ENCODE measurements at regions not wholly inside any gene's neighbourhood (a gene's known extent, or its start where the extent isn't known, plus 50 kb on each side); places are given as distances from the start of the nearest gene placed in this dataset.
A peak's percentile ranks its signal among the peaks of the same experiment; 100 is the strongest.
"Not testable (repeated sequence)": the region's sequence is repeated elsewhere in the genome, so short reads cannot be mapped to it uniquely, and the experiment has no call there.

GRCh38 chr12:14211947-14212387 lies 153.5 kb upstream of the ATF7IP start:
- DNase-seq = no peak
- no peak for TF ChIP-seq GATA1 (IDR thresholded peaks at IDR 0.05; ENCODE audit: low read depth, low read length)
- TF ChIP-seq POLR2A (IDR thresholded peaks at IDR 0.05; ENCODE audit: low read length) = no peak

DNA sequence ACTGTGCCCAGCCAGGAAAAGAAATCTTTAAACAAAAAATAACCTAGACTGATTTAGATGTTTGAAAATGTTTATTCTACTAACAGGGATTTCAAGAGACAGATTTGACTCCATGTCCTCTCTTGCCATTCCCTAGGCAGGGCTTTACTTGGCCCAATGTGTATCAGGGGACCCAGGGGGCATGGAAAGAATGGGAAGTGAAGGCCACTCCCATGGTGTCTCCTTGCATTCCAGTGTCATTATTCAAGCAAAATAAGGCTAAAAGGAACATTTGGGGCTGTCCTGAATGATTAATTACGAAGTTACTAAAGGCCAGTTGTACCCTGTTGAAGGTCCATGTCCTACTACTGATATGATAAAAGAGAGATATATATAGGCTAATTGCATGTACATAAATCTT lies 151.9 kb upstream of the ATF7IP start:
- TF ChIP-seq POLR2A (IDR thresholded peaks at IDR 0.05; ENCODE audit: low read length) (no peak), GATA1 (IDR thresholded peaks at IDR 0.05; ENCODE audit: low read depth, low read length) (no peak)
- no peak for DNase-seq

- no peak for DNase-seq
- TF ChIP-seq GATA1 (IDR thresholded peaks at IDR 0.05; ENCODE audit: low read depth, low read length) (no peak), POLR2A (IDR thresholded peaks at IDR 0.05; ENCODE audit: low read length) (no peak)
Measured at GRCh38 chr12:14214495-14214894, 151.0 kb upstream of the ATF7IP start.

- not testable (repeated sequence) for DNase-seq
Measured at GRCh38 chr12:14215949-14216348, 149.5 kb upstream of the ATF7IP start.

- DNase-seq = peak; percentile 13 to 18
- TF ChIP-seq GATA1 (IDR thresholded peaks at IDR 0.05; ENCODE audit: low read depth, low read length) (no peak), POLR2A (IDR thresholded peaks at IDR 0.05; ENCODE audit: low read length) (no peak)
Measured at GRCh38 chr12:14216405-14217294, 148.8 kb upstream of the ATF7IP start.

DNA sequence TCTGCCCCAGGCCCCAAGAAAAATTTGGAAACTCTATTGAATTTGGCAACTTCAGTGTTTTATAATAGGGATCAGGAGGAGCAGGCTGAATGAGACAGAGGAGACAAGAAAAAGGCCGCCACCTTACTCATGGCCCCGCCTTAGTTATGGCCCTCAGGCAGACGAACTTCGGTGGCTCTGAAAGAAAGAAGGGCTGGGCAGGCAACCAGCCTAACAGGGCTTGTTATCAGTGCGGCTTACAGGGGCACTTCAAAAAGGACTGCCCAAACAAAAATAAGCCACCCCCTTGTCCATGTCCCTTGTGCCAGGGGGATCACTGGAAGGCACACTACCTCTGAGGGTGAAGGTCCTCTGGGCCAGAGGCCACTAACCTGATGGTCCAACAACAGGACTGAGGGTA lies 146.3 kb upstream of the ATF7IP start:
- no peak for TF ChIP-seq GATA1 (IDR thresholded peaks at IDR 0.05; ENCODE audit: low read depth, low read length)
- TF ChIP-seq POLR2A (IDR thresholded peaks at IDR 0.05; ENCODE audit: low read length) = no peak
- DNase-seq = no peak

DNA sequence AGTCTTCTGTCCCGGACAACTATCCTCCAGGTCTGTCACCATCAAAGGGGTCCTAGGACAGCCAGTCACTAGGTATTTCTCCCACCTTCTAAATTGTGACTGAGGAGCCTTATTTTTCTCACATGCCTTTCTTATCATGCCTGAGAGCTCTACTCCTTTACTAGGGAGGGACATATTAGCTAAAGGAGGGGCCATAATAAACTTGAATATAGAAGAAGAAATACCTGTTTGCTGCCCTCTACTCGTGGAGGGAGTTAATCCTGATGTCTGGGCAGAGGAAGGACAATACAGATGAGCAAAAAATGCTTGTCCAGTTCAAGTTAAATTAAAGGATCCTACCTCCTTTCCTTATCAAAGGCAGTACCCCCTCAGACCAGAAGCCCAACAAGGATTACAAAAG lies 145.8 kb upstream of the ATF7IP start:
- DNase-seq = not testable (repeated sequence)

GRCh38 chr12:14225064-14225463 lies 140.4 kb upstream of the ATF7IP start:
- DNase-seq = no peak
- TF ChIP-seq GATA1 (IDR thresholded peaks at IDR 0.05; ENCODE audit: low read depth, low read length) (no peak), POLR2A (IDR thresholded peaks at IDR 0.05; ENCODE audit: low read length) (no peak)

DNA sequence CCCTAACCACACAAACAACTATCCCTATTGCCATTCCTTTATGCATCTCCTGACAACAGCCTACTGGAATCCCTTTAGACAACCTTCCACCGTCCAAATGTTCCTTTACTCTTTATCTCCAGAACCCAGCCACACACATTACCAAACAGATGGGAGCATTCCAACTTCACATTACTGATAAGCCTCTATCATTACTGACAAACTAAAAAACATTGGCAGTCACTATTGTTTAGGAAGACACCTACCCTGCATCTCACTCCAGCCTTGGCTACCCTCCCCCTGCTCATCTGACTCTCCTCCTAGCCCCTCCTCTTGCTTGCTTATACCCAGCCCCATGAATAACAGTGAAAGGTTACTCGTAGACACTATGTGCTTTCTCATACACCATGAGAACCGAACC lies 130.3 kb upstream of the ATF7IP start:
- peak; percentile 20 to 66 for DNase-seq

DNA sequence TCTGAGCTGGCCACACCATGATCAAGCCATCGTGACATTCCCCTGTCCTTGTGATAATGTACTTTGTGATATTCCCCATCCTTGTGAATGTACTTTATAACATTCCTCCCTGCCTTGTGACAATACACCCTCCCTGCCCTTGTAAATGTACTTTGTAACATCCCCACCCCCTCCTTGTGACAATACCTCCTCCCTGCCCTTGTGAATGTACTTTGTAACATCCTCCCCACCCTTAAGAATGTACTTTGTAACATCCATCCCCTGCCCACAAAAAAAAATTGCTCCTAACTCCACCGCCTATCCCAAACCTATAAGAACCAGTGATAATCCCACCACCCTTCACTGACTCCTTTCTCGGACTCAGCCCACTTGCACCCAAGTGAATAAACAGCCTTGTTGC lies 128.8 kb upstream of the ATF7IP start:
- not testable (repeated sequence) for DNase-seq

DNA sequence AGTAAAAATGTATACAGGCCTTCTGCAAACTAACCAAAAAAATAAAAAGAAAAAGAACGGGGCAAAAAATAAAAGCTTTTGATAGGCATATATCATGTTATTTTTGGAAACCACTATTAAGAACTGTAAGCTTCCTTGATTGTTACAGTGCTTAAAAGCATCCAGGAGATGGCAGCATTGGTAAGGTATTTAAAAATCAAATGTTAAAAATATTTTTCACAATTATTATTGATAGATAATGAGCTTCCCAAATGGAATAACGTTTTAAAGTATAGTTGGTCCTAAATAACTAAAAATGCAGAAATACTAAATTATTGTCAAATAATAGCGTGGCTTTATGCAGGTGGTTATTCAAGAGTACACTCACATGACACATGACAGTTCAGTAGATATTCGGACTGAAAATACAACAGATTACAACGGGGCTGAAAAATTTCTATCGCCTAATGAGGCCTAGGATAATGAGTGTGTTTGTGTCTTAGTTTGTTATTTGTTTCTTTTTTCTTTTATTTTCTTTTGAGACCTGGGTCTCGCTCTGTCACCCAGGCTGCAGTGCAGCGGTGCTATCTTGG lies 127.2 kb upstream of the ATF7IP start:
- TF ChIP-seq POLR2A (IDR thresholded peaks at IDR 0.05; ENCODE audit: low read length) = no peak
- TF ChIP-seq GATA1 (IDR thresholded peaks at IDR 0.05; ENCODE audit: low read depth, low read length) = no peak
- peak; percentile 20 to 52 for DNase-seq

DNA sequence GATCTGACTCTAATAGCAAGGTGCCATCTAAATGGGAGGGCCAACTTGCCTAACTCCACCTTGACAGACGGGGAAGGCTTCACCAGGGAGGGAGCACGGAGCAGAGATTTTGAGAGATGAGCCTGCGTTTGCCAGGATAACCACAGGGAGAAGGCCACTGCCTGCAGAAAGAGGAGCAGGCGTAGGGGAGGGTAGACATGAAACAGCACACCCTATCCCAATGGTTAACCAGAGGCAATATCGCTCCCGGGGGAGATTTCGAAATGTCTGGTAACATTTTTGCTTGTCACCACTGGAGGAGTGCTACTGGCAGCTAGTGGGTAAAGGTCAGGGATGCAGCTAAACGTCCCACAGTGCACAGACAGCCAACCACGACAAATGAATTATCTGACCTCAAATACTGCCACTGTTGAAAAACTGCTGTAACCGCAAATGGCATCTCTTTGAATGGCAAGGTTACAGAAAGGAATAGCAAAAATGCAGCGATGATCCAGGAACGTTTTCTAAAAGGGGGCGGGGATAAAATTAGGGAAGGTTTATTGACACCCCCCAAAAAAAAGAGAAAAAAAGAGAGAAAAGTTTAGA lies 126.0 kb upstream of the ATF7IP start:
- TF ChIP-seq POLR2A (IDR thresholded peaks at IDR 0.05; ENCODE audit: low read length) (no peak), GATA1 (IDR thresholded peaks at IDR 0.05; ENCODE audit: low read depth, low read length) (no peak)
- DNase-seq = peak in 1 of 2 experiments; percentile 23

- no peak for TF ChIP-seq GATA1 (IDR thresholded peaks at IDR 0.05; ENCODE audit: low read depth, low read length)
- no peak for TF ChIP-seq POLR2A (IDR thresholded peaks at IDR 0.05; ENCODE audit: low read length)
- DNase-seq = no peak
Measured at GRCh38 chr12:14239935-14240872, 125.3 kb upstream of the ATF7IP start.

DNA sequence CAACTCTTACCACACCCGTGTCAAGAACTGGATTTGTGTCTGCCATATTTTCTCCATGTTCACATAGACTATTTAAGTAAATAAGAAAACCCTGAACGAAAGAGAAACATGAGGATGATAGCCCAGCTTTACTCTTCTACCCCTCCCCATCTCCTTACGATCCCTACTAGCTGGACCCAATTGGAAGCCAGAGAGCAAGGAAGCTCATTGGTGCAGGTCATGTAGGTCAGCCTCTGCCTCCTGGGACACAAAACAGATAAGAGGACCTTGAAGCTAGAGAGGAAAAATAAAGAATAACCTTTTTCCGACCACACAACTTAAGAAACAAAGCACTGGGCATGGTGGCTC lies 124.6 kb upstream of the ATF7IP start:
- DNase-seq = no peak
- TF ChIP-seq GATA1 (IDR thresholded peaks at IDR 0.05; ENCODE audit: low read depth, low read length) = no peak
- no peak for TF ChIP-seq POLR2A (IDR thresholded peaks at IDR 0.05; ENCODE audit: low read length)

GRCh38 chr12:14242825-14243224 lies 122.7 kb upstream of the ATF7IP start:
- DNase-seq = not testable (repeated sequence)
